Mammary epithelial cell (primary cell): ENCODE measurements at regions not wholly inside any gene's neighbourhood (a gene's known extent, or its start where the extent isn't known, plus 50 kb on each side); places are given as distances from the start of the nearest gene placed in this dataset.

Experiments used
- EZH2 ChIP-seq: IDR thresholded peaks from 2 replicates; pipeline ENCODE4 v1.6.1; 2012; ENCODE audit warnings: low read length, inconsistent platforms, borderline replicate concordance
- TF ChIP-seq, protein P1 (sequence below), 2 donors: IDR thresholded peaks in 1 of 2; conservative IDR thresholded peaks in 1 of 2; 2 replicates each; pipeline ENCODE4 v1.5.1; 2011 to 2012; ENCODE audit warnings: inconsistent platforms in 2 of 2, low read length in 2 of 2, mild to moderate bottlenecking in 2 of 2, control low read depth in 1 of 2, low read depth in 1 of 2; ENCODE audit not compliant: insufficient read depth in 1 of 2; ENCODE audit errors: extremely low read depth in 1 of 2

DNA sequence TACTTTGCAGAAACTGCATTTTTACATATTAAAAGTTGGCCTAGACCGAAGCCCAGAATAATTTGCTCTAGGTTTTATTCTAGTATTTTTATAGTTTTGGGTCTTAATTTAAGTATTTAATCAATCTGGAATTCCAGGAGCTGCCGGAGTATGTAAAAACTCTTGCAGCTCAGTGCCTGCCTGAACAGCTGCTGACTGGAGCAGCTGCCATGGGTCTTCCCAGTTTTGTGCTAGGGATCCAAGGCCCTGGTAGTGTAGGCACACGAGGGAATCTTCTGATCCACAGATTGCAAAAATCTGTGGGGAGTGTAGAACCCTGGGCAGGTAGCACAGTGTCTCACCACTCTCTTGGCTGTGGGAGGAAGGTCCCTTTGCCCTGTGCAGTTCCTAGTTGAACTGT, 87.0 kb upstream of the HS3ST3A1 start:
- TF ChIP-seq, protein P1, sequence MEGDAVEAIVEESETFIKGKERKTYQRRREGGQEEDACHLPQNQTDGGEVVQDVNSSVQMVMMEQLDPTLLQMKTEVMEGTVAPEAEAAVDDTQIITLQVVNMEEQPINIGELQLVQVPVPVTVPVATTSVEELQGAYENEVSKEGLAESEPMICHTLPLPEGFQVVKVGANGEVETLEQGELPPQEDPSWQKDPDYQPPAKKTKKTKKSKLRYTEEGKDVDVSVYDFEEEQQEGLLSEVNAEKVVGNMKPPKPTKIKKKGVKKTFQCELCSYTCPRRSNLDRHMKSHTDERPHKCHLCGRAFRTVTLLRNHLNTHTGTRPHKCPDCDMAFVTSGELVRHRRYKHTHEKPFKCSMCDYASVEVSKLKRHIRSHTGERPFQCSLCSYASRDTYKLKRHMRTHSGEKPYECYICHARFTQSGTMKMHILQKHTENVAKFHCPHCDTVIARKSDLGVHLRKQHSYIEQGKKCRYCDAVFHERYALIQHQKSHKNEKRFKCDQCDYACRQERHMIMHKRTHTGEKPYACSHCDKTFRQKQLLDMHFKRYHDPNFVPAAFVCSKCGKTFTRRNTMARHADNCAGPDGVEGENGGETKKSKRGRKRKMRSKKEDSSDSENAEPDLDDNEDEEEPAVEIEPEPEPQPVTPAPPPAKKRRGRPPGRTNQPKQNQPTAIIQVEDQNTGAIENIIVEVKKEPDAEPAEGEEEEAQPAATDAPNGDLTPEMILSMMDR (conservative IDR thresholded peaks at IDR 0.05 in 1 of 2, IDR thresholded peaks at IDR 0.05 in 1 of 2; ENCODE audit: extremely low read depth in 1 of 2, insufficient read depth in 1 of 2, low read depth in 1 of 2, low read length in 2 of 2) = no peak
- TF ChIP-seq EZH2 = no peak
